IPS-NIHi7 (cell line): ENCODE measurements at regions not wholly inside any gene's neighbourhood (a gene's known extent, or its start where the extent isn't known, plus 50 kb on each side); places are given as distances from the start of the nearest gene placed in this dataset.
"Not testable (repeated sequence)": the region's sequence is repeated elsewhere in the genome, so short reads cannot be mapped to it uniquely, and the experiment has no call there.

Experiments
- DNase-seq: peaks from one replicate; pipeline ENCODE4 v3.0.0; 2012; ENCODE audit warnings: mixed read lengths; ENCODE audit errors: extremely low spot score

DNA sequence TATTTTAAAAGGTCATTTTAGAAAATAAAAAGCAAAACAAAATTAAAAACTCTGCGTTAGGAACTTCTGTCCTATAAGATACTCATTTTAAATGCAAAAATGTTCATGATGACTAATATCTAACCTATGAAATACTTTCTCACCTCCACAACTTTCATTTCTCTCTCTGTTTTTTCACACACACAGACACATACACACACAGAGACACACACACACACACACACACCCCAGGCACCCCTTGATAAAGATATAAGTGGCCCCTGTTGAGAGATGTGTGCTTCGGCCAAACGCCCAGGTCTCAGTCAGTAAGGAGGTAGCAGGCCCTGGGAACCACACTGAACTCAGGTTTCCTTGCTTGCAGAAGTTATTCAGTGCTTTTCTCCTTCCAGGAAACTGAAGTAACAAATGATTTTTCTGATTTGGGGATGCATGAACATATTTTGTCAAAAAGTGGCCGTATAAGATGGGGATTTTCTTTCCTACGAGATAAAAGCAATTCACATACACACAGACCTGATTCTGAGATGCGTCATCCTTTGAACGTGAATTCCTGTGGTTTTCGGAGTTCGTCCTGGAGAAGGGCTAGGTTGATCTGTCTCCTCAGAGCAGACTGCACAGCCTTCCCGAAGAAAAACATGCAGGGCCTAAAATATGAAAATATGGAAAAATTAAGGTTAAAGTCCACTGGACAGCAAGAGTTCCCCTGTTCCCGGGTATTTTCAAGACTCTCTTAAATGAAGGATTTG lies 306.8 kb upstream of the FOXQ1 start:
- DNase-seq, result no peak

- DNase-seq, result no peak
These were observed 308.3 kb upstream of the FOXQ1 start for GRCh38 chr6:1003394-1004160.

GRCh38 chr6:1002989-1003388 lies 308.9 kb upstream of the FOXQ1 start:
- no peak for DNase-seq

GRCh38 chr6:1001655-1002349 lies 308.9 kb upstream of the EXOC2 start:
- no peak for DNase-seq

GRCh38 chr6:999552-999951 lies 306.6 kb upstream of the EXOC2 start:
- DNase-seq, result no peak

DNA sequence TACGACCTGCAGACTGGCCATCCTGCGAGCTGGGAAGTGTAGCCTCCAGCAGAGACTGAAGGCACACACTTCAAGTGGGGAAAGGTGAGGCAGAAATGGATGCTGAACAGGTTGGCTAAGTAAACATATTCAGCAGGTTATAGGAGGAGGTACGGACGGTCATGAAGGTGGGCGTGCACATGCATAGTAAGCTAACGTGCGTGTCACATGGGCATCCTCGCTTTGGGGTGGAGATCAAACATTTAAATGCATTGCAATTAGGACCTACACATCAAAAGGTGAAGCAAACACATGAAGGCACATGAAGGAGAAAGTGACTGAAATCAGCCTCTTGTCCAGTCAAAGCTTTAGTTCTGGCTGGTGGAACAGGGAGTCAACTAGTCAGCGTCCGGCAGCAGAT lies 305.6 kb upstream of the EXOC2 start:
- DNase-seq, result no peak

DNA sequence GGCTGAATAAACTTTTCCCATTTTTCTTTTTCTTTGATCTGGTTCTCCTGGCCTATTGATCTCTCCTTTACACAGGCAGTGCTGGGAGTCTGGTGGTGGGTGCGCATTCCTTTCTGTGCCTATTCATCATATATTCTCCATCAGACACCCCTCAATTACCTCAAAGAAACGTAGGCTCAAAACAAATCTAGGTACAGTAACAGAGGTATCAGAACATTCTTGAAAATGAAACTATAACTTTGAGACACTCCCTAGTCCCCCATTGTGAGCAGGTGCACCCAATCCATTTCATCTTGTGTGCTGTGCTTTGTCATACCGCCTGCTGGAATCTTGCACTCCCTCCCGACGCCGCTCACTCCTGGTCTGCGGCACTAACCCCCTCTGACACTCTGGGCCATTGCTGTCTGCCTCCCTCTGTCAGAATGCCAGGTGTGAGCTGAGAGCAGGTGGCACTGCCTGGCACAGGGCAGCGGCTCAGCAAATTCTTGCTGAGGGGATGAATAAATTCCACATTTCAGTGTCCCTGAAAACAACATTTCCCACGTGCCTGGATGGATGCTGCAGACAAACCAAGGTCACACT lies 303.4 kb upstream of the EXOC2 start:
- DNase-seq, result no peak

- no peak for DNase-seq
These were observed 298.3 kb upstream of the EXOC2 start for GRCh38 chr6:991192-991591.

DNA sequence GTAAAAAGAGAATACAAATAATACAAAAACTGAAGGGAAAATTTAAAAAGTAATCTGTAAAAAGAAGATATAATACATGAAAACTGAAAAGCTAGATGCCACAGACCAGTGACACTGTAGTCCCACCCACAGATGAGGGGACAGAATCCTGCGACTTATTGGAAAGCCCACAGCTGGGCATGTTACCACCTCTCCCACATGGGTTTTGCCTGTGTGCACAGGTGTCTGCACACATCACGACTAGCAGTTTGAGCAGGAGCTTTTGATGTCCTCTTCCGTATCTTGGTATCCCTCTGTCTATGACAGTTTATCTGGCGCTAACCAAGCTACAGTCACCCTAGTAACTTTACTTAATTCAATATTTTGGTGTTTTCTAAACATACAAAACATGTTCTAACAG lies 291.1 kb upstream of the EXOC2 start:
- no peak for DNase-seq

DNA sequence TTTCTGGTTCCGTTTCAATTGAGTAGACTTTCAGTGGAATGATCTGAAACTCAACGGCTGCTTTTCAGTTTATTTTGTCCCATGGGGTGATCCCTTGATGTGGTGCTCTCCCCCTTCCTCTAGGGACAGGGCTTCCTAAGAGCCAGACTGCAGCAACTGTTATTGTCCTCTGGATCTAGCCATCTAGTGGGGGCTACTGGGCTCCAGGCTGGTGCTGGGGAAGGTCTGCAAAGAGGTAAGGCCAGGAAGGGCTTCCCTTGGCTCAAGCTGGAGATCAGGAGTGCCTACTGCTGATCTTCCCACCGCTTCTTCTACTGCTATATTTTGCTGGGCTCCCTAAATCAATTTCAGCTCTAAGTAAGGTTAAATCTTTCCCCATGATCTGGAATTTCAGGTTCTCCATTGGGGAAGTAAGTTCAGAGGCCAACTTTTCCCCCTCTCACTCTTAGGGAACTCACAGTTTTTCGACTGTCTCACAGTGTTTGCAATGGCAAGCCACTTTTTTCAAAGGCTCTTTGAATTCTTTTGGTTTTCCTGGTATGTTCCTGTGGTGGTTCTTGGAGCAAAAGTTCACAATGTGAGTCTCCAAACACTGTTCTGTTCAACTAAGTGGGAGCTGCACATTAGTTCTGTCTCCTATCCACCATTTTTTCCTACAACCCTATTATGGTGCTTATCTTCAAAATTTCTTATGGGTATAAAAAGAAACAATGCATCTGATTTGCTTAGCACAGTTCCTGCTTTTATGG lies 286.2 kb upstream of the EXOC2 start:
- no peak for DNase-seq

GRCh38 chr6:977226-977625 lies 284.3 kb upstream of the EXOC2 start:
- not testable (repeated sequence) for DNase-seq

GRCh38 chr6:971981-972640 lies 279.2 kb upstream of the EXOC2 start:
- DNase-seq, result no peak

GRCh38 chr6:968791-969190 lies 275.9 kb upstream of the EXOC2 start:
- no peak for DNase-seq

- no peak for DNase-seq
These were observed 274.8 kb upstream of the EXOC2 start for GRCh38 chr6:967701-968100.

GRCh38 chr6:965343-965742 lies 272.4 kb upstream of the EXOC2 start:
- DNase-seq, result no peak

GRCh38 chr6:963456-963855 lies 270.5 kb upstream of the EXOC2 start:
- DNase-seq, result no peak

DNA sequence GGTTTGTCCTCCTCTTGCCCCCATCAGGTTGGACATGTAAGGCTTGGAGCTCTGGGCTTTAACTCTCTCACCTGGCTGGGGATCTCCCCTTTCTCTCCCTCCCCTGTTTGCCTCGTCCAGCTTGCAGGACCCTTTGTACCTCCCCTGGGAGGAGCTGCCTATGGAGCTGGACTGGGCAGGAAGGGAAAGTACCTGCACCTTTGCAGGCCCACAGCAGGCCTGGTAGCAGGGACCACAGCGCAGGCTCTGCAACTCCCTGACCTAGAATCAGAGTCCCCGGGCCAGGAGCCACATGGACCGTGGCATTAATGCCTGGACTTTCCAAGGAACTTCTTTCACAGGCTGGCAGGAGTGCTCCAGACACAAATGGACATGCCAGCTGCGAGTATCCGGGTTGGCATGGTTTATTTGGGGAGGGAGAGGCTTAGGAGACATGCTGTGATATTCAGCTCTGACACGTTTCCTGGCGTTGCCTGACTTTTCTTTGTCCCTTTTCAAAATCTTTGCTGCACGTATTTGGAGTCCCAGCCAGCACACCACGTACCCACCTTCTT lies 268.5 kb upstream of the EXOC2 start:
- DNase-seq, result no peak

- DNase-seq, result no peak
These were observed 267.4 kb upstream of the EXOC2 start for GRCh38 chr6:960356-960755.

GRCh38 chr6:958488-958887 lies 265.5 kb upstream of the EXOC2 start:
- no peak for DNase-seq

DNA sequence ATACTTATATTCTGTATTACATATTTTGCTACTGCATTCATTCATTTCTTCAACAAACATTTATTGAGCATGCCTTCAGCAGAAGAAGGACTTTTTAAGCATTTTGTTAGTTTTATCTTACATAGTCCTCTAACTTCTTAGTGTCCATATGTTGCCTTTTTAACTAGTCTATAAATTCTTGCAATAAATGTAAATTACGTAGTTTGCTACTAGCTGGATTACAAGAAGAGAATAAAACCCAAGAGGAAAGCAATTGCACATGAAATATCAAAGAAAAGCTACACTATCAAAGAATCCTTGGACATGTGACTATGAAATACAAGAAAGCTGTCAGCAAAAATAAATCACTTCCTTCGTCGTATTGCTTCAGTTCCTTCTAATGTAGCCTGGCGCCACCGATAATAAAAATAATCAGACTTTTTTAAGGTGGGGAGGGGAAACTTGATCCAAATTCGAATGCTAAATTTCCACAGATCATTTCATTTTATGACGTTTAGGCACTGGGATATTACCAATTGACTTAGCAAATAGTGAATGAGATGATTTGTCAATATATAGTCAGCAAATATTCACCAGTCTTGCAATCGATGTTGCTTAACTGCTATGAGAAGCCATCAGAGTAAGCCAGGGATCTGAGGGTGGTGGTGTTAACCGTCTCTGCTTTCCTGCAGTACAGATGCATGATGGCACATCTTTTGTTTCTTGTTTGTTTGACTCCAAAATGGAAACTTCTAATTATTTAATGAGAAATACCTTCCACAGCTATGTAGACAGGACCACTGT lies 258.7 kb upstream of the EXOC2 start:
- DNase-seq, result no peak
